ENCODE measurements at regions not wholly inside any gene's neighbourhood (a gene's known extent, or its start where the extent isn't known, plus 50 kb on each side); places are given as distances from the start of the nearest gene placed in this dataset.

GRCh38 chr6:47360388-47360787 is 50.7 kb upstream of the TNFRSF21 start:
- DNase-seq: no peak

- no peak for DNase-seq
These were observed 53.3 kb upstream of the TNFRSF21 start for GRCh38 chr6:47362857-47363461.

- no peak for DNase-seq
These were observed 54.0 kb upstream of the TNFRSF21 start for GRCh38 chr6:47363736-47364135.

GRCh38 chr6:47366335-47366890 is 56.7 kb upstream of the TNFRSF21 start:
- no peak for DNase-seq

DNA sequence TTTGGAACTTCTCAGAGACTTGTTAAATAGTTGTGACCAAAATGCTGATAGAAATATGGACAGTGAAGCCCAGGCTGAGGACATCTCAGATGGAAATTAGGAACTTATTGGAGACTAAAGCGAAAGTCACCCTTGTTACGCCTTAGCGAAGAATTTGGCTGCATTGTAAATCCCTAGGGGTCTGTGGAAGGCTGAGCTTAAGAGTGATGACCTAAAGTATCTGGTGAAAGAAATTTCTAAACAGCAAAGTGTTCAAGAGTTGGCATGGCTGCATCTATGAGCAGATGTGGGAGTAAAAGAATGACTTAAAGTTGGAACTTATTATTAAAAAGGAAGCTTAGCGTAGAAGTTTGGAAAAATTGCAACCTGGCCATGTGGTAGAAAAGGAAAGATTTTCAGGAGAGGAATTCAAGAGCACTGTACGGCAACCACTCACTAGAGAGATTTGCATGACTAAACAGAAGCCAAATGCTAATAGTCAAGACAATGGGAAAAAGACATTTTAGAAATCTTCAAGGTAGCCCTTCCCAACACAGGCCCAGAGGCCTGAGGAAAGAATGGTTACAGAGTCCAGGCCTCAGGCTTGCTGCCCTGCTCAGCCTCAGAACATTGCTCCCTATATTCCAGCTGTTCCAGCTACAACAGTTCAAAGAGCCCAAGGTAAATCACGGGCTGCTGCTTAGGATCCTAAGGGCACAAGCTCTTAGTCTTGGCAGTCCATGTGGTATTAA is 61.6 kb upstream of the TNFRSF21 start:
- DNase-seq: no peak

DNA sequence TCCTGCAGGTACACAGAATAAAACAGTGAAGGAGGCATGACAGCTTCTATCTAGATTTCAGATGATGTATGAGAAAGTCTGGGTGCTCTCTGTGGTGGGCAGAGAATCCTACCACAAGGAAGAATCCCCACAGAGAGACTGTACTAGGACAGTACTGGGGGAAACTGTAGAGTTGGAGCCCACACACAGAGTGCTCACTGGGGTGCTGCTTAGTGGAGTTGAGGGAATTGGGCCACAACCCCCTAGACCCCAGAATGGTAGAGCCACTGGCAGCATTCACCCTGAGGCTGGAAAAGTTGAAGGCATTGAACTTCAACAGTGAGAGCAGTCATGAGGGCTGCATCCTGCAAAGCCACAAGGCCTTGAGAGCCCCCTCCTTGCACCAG is 62.2 kb upstream of the TNFRSF21 start:
- DNase-seq: no peak

DNA sequence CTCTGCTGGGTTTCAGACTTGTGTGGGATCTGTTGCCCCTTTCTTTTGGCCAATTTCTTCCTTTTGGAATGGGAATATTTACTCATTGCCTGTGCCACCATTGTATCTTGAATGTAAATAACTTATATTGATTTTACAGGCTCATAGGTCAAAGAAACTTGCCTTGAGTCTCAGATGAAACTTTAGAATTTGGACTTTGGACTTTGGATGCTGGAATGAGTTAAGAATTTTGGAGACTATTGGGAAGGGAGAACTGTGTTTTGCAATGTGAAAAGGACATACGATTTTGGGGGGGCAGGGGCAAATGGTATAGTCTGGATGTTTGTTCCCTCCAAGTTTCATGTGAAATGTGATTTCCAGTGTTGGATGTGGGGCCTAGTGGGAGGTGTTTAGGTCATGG is 62.6 kb upstream of the TNFRSF21 start:
- DNase-seq: no peak

- peak; percentile 8 to 21 for DNase-seq
These were observed 65.7 kb upstream of the TNFRSF21 start for GRCh38 chr6:47375426-47375825.

- DNase-seq: no peak
These were observed 67.2 kb upstream of the TNFRSF21 start for GRCh38 chr6:47376930-47377329.

DNA sequence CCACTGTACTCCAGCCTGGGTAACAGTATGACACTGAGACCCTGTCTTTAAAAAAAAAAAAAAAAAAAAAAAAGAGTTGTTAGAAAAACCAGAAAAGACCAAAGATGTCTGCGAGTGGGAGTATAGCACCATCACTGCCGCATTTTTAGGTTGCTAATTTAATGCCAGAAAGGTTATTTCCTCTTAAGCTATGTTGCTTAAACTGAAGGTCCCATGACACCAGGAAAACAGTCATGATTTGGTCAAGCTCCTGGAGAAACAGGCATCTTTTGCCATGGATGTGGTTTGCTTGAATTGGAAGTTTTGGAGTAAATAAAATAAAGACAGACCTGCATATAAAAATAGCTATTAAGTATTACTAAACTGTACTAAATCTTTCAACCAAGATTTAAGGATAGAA is 68.3 kb upstream of the TNFRSF21 start:
- no peak for DNase-seq

GRCh38 chr6:47379328-47379727 is 69.6 kb upstream of the TNFRSF21 start:
- DNase-seq: no peak

DNA sequence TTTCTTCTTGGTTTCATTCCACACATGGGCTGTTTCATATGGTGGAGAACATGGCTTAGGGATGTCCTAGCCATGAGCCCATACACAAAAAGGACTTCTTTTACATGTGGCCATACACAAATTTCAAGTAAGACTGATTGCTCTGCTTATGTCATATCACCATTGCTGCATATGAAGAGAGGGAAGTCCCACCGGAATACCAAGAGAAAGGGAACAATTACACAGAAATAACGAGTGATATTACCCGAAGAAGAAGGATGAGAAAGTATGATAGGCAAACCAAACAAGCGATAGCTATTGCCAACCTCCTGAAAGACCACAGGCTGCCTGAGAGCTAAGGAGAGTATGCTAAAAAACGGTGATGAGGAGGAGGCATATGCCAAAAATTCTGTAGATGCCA is 70.5 kb upstream of the TNFRSF21 start:
- no peak for DNase-seq

DNA sequence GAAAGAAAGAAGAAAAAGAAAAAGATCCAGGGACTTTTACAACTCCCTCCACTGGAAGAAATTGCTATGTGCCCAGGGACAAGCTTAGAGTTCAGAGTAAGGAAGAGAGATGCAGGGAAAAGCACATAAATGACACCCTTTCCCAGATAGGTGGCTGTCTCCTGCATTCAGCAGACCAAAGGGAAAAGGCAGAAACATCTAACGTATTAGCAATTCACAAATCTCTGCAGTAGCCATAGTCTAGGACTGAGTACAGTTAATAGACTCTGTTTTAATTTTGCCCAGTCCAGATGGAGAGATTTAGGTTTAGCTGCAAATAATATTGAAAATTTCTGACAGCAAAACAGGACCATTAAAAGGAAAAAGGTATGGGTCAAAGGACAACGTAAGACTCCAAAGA is 71.3 kb upstream of the TNFRSF21 start:
- no peak for DNase-seq

GRCh38 chr6:47383360-47383759 is 73.7 kb upstream of the TNFRSF21 start:
- DNase-seq: no peak

DNA sequence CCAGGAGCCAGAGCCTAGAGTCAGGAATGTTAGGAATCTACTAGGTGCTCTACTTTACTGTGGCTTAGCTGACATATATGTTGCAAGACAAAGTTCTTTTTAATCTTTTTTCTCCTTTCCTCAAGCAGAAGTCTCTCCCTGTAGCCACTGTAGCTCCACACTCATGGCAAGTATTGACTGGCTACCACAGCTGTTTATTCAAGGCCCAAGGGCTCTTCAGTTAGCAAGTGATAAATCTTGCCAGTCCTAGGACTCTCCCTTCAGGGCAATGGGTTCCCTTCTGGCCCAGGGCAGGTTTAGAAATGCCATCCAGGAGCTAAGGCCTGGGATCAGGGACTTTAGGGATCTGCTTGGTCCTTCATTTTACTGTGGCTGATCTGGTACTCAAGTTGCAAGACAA is 82.0 kb upstream of the TNFRSF21 start:
- DNase-seq: no peak

- no peak for DNase-seq
These were observed 82.5 kb upstream of the TNFRSF21 start for GRCh38 chr6:47392251-47392650.

- DNase-seq: no peak
These were observed 81.1 kb upstream of the CD2AP start for GRCh38 chr6:47396401-47397069.

- DNase-seq: no peak
These were observed 77.0 kb upstream of the CD2AP start for GRCh38 chr6:47400581-47400980.

DNA sequence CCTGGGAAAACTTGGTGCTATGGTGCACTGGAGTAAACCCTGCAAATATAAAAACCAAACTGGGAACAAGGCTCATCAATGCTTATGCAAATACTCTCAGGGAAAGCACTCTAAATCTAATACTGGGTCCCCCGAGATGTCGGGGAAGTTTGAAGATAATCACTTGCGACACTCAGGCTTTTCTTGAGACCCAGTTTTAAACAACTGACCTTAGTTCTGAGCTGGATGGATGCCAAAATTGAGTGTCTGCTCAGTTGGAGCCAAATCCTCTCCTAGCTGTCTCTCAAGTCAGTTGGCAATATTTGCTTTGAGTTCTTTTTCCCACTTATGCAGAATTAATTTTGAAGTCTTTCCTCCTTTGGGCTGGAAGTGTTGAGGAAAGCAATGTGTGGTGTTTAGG is 75.5 kb upstream of the CD2AP start:
- no peak for DNase-seq

- DNase-seq: no peak
These were observed 74.5 kb upstream of the CD2AP start for GRCh38 chr6:47403056-47403455.

DNA sequence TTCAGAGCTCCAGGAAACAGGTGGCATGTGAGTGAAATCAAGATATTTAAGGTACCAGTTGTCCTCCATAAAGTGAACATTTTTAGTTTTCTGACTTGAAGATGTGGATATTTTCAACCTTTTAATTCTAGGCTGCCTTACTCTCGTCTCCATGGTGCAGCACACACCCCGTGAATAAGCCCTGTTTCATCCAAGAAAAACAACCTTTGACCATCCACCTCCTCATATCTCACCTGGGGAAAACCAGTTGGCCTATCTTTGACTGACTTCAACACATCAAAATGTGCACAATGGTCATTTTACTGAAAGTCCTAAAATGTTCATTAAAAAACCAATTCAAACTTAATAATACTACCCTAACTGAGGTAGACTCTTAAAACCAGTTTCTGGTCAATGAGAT is 73.8 kb upstream of the CD2AP start:
- DNase-seq: no peak

- DNase-seq: no peak
These were observed 73.2 kb upstream of the CD2AP start for GRCh38 chr6:47404435-47404834.

- no peak for DNase-seq
These were observed 72.3 kb upstream of the CD2AP start for GRCh38 chr6:47405273-47405672.
